ENCODE measurements at regions not wholly inside any gene's neighbourhood (a gene's known extent, or its start where the extent isn't known, plus 50 kb on each side); places are given as distances from the start of the nearest gene placed in this dataset.

- no peak for DNase-seq (ENCODE audit: extremely low spot score)
- TF ChIP-seq TARDBP (IDR thresholded peaks at IDR 0.05): no peak
- TF ChIP-seq ARNT (IDR thresholded peaks at IDR 0.05): no peak
- no peak for TF ChIP-seq FOXA1 (IDR thresholded peaks at IDR 0.05)
- no peak for TF ChIP-seq ELF4 (IDR thresholded peaks at IDR 0.05)
- no peak for TF ChIP-seq BHLHE40 (IDR thresholded peaks at IDR 0.05; ENCODE audit: borderline replicate concordance)
- CTCF ChIA-PET: no interaction called here
- POLR2A ChIA-PET: no interaction called here
Observed at GRCh38 chr7:72465521-72465920, 53.4 kb upstream of the CALN1 start.

GRCh38 chr7:72462311-72462710, 50.2 kb upstream of the CALN1 start:
- no peak for TF ChIP-seq PKNOX1 (IDR thresholded peaks at IDR 0.05)
- no peak for TF ChIP-seq ARNT (IDR thresholded peaks at IDR 0.05)
- no peak for TF ChIP-seq FOXK2 (IDR thresholded peaks at IDR 0.05)
- no peak for TF ChIP-seq SP1 (IDR thresholded peaks at IDR 0.05)
- no peak for TF ChIP-seq FOXM1 (IDR thresholded peaks at IDR 0.05; ENCODE audit: borderline replicate concordance)
- TF ChIP-seq SUZ12 (IDR thresholded peaks at IDR 0.05): no peak
- no peak for TF ChIP-seq TARDBP (IDR thresholded peaks at IDR 0.05)
- no peak for TF ChIP-seq ZNF384 (IDR thresholded peaks at IDR 0.05)
- TF ChIP-seq BHLHE40 (IDR thresholded peaks at IDR 0.05; ENCODE audit: borderline replicate concordance): no peak
- no peak for TF ChIP-seq NFRKB (IDR thresholded peaks at IDR 0.05)
- TF ChIP-seq ELF4 (IDR thresholded peaks at IDR 0.05): no peak
- TF ChIP-seq HDGF (IDR thresholded peaks at IDR 0.05; ENCODE audit: borderline replicate concordance): no peak
- TF ChIP-seq L3MBTL2 (conservative IDR thresholded peaks at IDR 0.05): no peak
- no peak for TF ChIP-seq LEF1 (IDR thresholded peaks at IDR 0.05; ENCODE audit: borderline replicate concordance)
- no peak for TF ChIP-seq FOXA1 (IDR thresholded peaks at IDR 0.05)
- TF ChIP-seq CTBP1 (IDR thresholded peaks at IDR 0.05; ENCODE audit: borderline replicate concordance): no peak
- DNase-seq (ENCODE audit: extremely low spot score): no peak
- CTCF ChIA-PET: no interaction called here
- POLR2A ChIA-PET: no interaction called here
